ENCODE measurements at regions not wholly inside any gene's neighbourhood (a gene's known extent, or its start where the extent isn't known, plus 50 kb on each side); places are given as distances from the start of the nearest gene placed in this dataset.

DNA sequence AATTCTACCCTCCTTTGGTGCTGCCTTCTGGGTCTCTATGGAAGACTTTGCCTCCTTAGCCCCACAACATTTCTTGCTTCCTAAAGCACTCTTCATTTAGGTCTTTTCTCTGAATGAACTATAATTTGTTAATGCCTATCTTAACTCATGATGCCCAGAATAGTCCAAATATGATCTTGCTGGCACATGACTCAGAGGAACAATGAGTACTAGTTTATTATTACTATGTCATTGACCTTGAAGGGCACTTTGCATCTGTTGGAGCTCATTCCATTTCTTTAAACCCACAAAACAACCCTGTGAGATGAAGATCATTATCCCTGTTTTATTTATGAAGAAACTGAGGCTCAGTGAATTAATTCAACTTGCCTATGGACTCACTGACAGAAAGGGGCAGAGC, 320.2 kb upstream of the PLET1 start:
- Histone ChIP-seq H2AFZ (ENCODE audit: low read depth, low read length) (no peak overlapping the region), H3K9ac (ENCODE audit: low read length) (no peak overlapping the region), H3K4me2 (ENCODE audit: low read length) (no peak overlapping the region), H3K79me2 (ENCODE audit: low read length) (no peaks in the 10 kb centered on the region), H4K20me1 (ENCODE audit: insufficient read depth, low read length) (no peaks in the 10 kb centered on the region), H3K36me3 (replicated peaks; ENCODE audit: low read depth, low read length) (no peaks in the 10 kb centered on the region), H3K27me3 (ENCODE audit: low read depth, low read length) (peaks cover 53% of the 10 kb centered on the region), H3K4me1 (ENCODE audit: low read length) (peaks cover 14% of the 10 kb centered on the region), H3K9me3 (ENCODE audit: insufficient read depth, low read length) (no peaks in the 10 kb centered on the region), H3K4me3 (ENCODE audit: low read length) (no peak overlapping the region), H3K27ac (ENCODE audit: low read length) (no peak overlapping the region)
- TF ChIP-seq CTCF (IDR thresholded peaks at IDR 0.05; ENCODE audit: low read depth, low read length) (no peak), EZH2phosphoT487 (IDR thresholded peaks at IDR 0.05; ENCODE audit: low read depth) (no peak)

- no peak overlapping the region for H3K4me2 ChIP-seq (ENCODE audit: low read length)
- H3K36me3 ChIP-seq (replicated peaks; ENCODE audit: low read depth, low read length) = no peaks in the 10 kb centered on the region
- no peaks in the 10 kb centered on the region for H3K79me2 ChIP-seq (ENCODE audit: low read length)
- peaks cover 14% of the 10 kb centered on the region for H3K4me1 ChIP-seq (ENCODE audit: low read length)
- H2AFZ ChIP-seq (ENCODE audit: low read depth, low read length) = no peak overlapping the region
- TF ChIP-seq EZH2phosphoT487 (IDR thresholded peaks at IDR 0.05; ENCODE audit: low read depth) (no peak), CTCF (IDR thresholded peaks at IDR 0.05; ENCODE audit: low read depth, low read length) (no peak)
- H4K20me1 ChIP-seq (ENCODE audit: insufficient read depth, low read length) = no peaks in the 10 kb centered on the region
- no peaks in the 10 kb centered on the region for H3K9me3 ChIP-seq (ENCODE audit: insufficient read depth, low read length)
- peaks cover 60% of the 10 kb centered on the region for H3K27me3 ChIP-seq (ENCODE audit: low read depth, low read length)
- H3K27ac ChIP-seq (ENCODE audit: low read length) = no peak overlapping the region
- H3K4me3 ChIP-seq (ENCODE audit: low read length) = no peak overlapping the region
- H3K9ac ChIP-seq (ENCODE audit: low read length) = no peak overlapping the region
Observed at GRCh38 chr11:112581747-112582146, 321.1 kb upstream of the PLET1 start.

- H3K4me1 ChIP-seq (ENCODE audit: low read length) = peaks cover 14% of the 10 kb centered on the region
- no peak overlapping the region for H3K9ac ChIP-seq (ENCODE audit: low read length)
- TF ChIP-seq CTCF (IDR thresholded peaks at IDR 0.05; ENCODE audit: low read depth, low read length) (no peak), EZH2phosphoT487 (IDR thresholded peaks at IDR 0.05; ENCODE audit: low read depth) (no peak)
- no peak overlapping the region for H3K4me3 ChIP-seq (ENCODE audit: low read length)
- H3K36me3 ChIP-seq (replicated peaks; ENCODE audit: low read depth, low read length) = no peaks in the 10 kb centered on the region
- H3K9me3 ChIP-seq (ENCODE audit: insufficient read depth, low read length) = no peaks in the 10 kb centered on the region
- H2AFZ ChIP-seq (ENCODE audit: low read depth, low read length) = no peak overlapping the region
- H3K79me2 ChIP-seq (ENCODE audit: low read length) = no peaks in the 10 kb centered on the region
- no peak overlapping the region for H3K4me2 ChIP-seq (ENCODE audit: low read length)
- no peak overlapping the region for H3K27ac ChIP-seq (ENCODE audit: low read length)
- H3K27me3 ChIP-seq (ENCODE audit: low read depth, low read length) = peaks cover 60% of the 10 kb centered on the region
- H4K20me1 ChIP-seq (ENCODE audit: insufficient read depth, low read length) = no peaks in the 10 kb centered on the region
Observed at GRCh38 chr11:112582366-112582765, 321.7 kb upstream of the PLET1 start.

DNA sequence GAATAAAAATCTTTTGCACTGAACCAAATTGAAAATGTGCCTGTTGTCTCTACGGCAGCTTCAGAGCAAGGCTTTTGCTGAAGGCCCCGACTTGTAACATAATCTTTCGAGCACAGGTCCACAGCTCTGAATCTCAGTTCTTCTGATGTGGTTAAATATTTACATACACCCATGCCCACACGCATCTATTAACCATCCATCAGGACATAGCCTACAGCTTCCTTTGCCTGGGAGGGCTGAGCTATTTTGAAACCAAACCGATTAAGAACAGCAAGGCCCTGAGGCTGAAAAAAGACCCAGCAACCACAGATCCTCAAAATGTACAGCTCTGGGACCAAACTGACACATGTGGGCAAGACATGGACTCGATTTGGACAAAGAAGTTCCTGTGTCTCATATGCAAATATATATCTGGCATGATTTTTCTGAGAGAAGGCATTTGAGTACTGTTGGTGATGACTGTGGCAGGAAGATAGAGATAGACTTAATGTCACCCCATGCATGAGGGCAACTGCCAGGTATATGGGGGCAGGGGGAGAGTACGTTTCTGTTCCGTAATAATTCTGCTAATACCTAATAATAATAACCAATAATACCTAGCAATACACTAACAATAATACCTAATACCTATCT, 322.7 kb upstream of the PLET1 start:
- TF ChIP-seq EZH2phosphoT487 (IDR thresholded peaks at IDR 0.05; ENCODE audit: low read depth) (no peak), CTCF (IDR thresholded peaks at IDR 0.05; ENCODE audit: low read depth, low read length) (no peak)
- no peaks in the 10 kb centered on the region for H3K9me3 ChIP-seq (ENCODE audit: insufficient read depth, low read length)
- no peak overlapping the region for H2AFZ ChIP-seq (ENCODE audit: low read depth, low read length)
- no peaks in the 10 kb centered on the region for H3K79me2 ChIP-seq (ENCODE audit: low read length)
- no peaks in the 10 kb centered on the region for H4K20me1 ChIP-seq (ENCODE audit: insufficient read depth, low read length)
- peaks cover 14% of the 10 kb centered on the region for H3K4me1 ChIP-seq (ENCODE audit: low read length)
- H3K27ac ChIP-seq (ENCODE audit: low read length) = no peak overlapping the region
- peaks cover 60% of the 10 kb centered on the region for H3K27me3 ChIP-seq (ENCODE audit: low read depth, low read length)
- peak overlapping the region; percentile 41 for H3K4me2 ChIP-seq (ENCODE audit: low read length)
- no peak overlapping the region for H3K9ac ChIP-seq (ENCODE audit: low read length)
- H3K36me3 ChIP-seq (replicated peaks; ENCODE audit: low read depth, low read length) = no peaks in the 10 kb centered on the region
- H3K4me3 ChIP-seq (ENCODE audit: low read length) = no peak overlapping the region

Data from OCI-LY3 (cell line).